HFFc6 (cell line): ENCODE measurements at regions not wholly inside any gene's neighbourhood (a gene's known extent, or its start where the extent isn't known, plus 50 kb on each side); places are given as distances from the start of the nearest gene placed in this dataset.
A peak's percentile ranks its signal among the peaks of the same experiment; 100 is the strongest.

Source experiments
- DNase-seq: peaks from one replicate; pipeline ENCODE4 v3.0.0-alpha.2; 2018
- H3K27ac Mint-ChIP-seq: 2 replicates; pipeline ENCODE4 v1.8.0; 2020; ENCODE audit warnings: mild to moderate bottlenecking, mixed read lengths
- H3K27me3 Mint-ChIP-seq: 2 replicates; pipeline ENCODE4 v1.8.0; 2021; ENCODE audit warnings: mild to moderate bottlenecking, moderate library complexity, mixed read lengths; ENCODE audit not compliant: insufficient read depth
- H3K36me3 Mint-ChIP-seq: 2 replicates; pipeline ENCODE4 v1.8.0; 2021; ENCODE audit warnings: low read depth, mixed read lengths
- H3K4me1 Mint-ChIP-seq: 2 replicates; pipeline ENCODE4 v1.8.0; 2020; ENCODE audit warnings: low read depth, mixed read lengths
- H3K4me3 Mint-ChIP-seq: 2 replicates; pipeline ENCODE4 v1.8.0; 2020; ENCODE audit warnings: mild to moderate bottlenecking, moderate library complexity, mixed read lengths
- H3K9me3 Mint-ChIP-seq: 2 replicates; pipeline ENCODE4 v1.8.0; 2020; ENCODE audit warnings: mild to moderate bottlenecking, mixed read lengths
- CTCF ChIP-seq: fragments of 200-600 bp; sonication (generic); IDR thresholded peaks from 2 replicates; pipeline ENCODE4 v1.5.0; 2021; ENCODE audit warnings: antibody characterized with exemption, mild to moderate bottlenecking

GRCh38 chr6:78810146-78810545, 57.2 kb upstream of the IRAK1BP1 start:
- Mint-ChIP-seq H3K27ac (no peak overlapping the region), H3K9me3 (no peaks in the 10 kb centered on the region), H3K4me3 (no peak overlapping the region), H3K27me3 (peaks cover 3% of the 10 kb centered on the region), H3K4me1 (no peaks in the 10 kb centered on the region; the same call in 1 of the 2 replicates), H3K36me3 (no peaks in the 10 kb centered on the region)
- peak; percentile 46 for DNase-seq
- TF ChIP-seq CTCF: peak; percentile 77

GRCh38 chr6:78810698-78811097, 56.7 kb upstream of the IRAK1BP1 start:
- H3K4me1 Mint-ChIP-seq: no peaks in the 10 kb centered on the region; the same call in 1 of the 2 replicates
- no peaks in the 10 kb centered on the region for H3K9me3 Mint-ChIP-seq
- no peak overlapping the region for H3K4me3 Mint-ChIP-seq
- TF ChIP-seq CTCF: no peak
- DNase-seq: no peak
- no peaks in the 10 kb centered on the region for H3K36me3 Mint-ChIP-seq
- H3K27me3 Mint-ChIP-seq: peaks cover 3% of the 10 kb centered on the region
- H3K27ac Mint-ChIP-seq: no peak overlapping the region
